Body of pancreas (tissue), 4 donors: ENCODE measurements at regions not wholly inside any gene's neighbourhood (a gene's known extent, or its start where the extent isn't known, plus 50 kb on each side); places are given as distances from the start of the nearest gene placed in this dataset.

ENCODE experiments used
- ATAC-seq: fragments of 150-250 bp; one replicate; pipeline ENCODE4 v1.9.1; 2016
- DNase-seq, 4 donors: peaks; one replicate each; pipeline ENCODE4 v3.0.0-alpha.2; 2019
- H3K27ac ChIP-seq, 4 donors: fragments of 200-600 bp; sonication (generic); 1 replicate in 3 of 4; 2 replicates in 1 of 4; pipeline versions ENCODE4 v1.5.1 to v1.6.1; 2016 to 2019; ENCODE audit warnings: mild to moderate bottlenecking in 1 of 4, mixed read lengths in 1 of 4, moderate library complexity in 1 of 4
- H3K27me3 ChIP-seq, 2 donors: fragments of 200-600 bp; sonication (generic); one replicate each; pipeline ENCODE4 v1.6.0; 2016; ENCODE audit warnings: mild to moderate bottlenecking in 1 of 2
- H3K36me3 ChIP-seq, 2 donors: fragments of 200-600 bp; sonication (generic); replicated peaks in 1 of 2; 2 replicates each; pipeline ENCODE4 v1.5.1; 2016; ENCODE audit warnings: low read depth in 2 of 2; ENCODE audit not compliant: insufficient read depth in 1 of 2
- H3K4me1 ChIP-seq: fragments of 200-600 bp; sonication (generic); one replicate; pipeline ENCODE4 v1.6.0; 2016
- H3K4me3 ChIP-seq, 2 donors: fragments of 200-600 bp; sonication (generic); 1 replicate in 1 of 2; 2 replicates in 1 of 2; pipeline ENCODE4 v1.5.1; 2016 to 2019
- H3K9me3 ChIP-seq, 3 donors: fragments of 200-600 bp; sonication (generic); 1 replicate in 2 of 3; 2 replicates in 1 of 3; pipeline ENCODE4 v1.5.1; 2016
- POLR2A ChIP-seq, 3 donors: fragments of 450-650 bp; IDR thresholded peaks; one replicate each; pipeline ENCODE4 v1.6.1; 2016; ENCODE audit warnings: antibody characterized with exemption in 3 of 3, mild to moderate bottlenecking in 2 of 3
- WGBS, 2 donors: methylation state at CpG; one replicate each; pipeline ENCODE4 v1.1.5; 2017; 5-methylcytosine and 5-hydroxymethylcytosine counted together
- intact Hi-C: fragments of 100-400 bp; cut with DNase I; formaldehyde crosslinking; loops from one replicate; pipeline ENCODE4 v1.15.1; 2023
- TF ChIP-seq, protein P1 (sequence below), 7 experiments: fragments of 450-650 bp in 4 of 7; fragments of 200-600 bp in 3 of 7; sonication (generic) in 3 of 7; IDR thresholded peaks; one replicate each; pipeline ENCODE4 v1.5.1; 2016 to 2019; ENCODE audit warnings: antibody characterized with exemption in 7 of 7

GRCh38 chr22:22106855-22107254 is 124.3 kb upstream of the TOP3B start:
- H3K27ac ChIP-seq: no peak overlapping the region
- H3K36me3 ChIP-seq: no peaks in the 10 kb centered on the region
- no peaks in the 10 kb centered on the region for H3K27me3 ChIP-seq
- ATAC-seq (no peak), DNase-seq (no peak)
- H3K9me3 ChIP-seq: no peaks in the 10 kb centered on the region
- no peaks in the 10 kb centered on the region for H3K4me1 ChIP-seq
- H3K4me3 ChIP-seq: no peak overlapping the region
- intact Hi-C loops: no loop called here
- TF ChIP-seq, protein P1, sequence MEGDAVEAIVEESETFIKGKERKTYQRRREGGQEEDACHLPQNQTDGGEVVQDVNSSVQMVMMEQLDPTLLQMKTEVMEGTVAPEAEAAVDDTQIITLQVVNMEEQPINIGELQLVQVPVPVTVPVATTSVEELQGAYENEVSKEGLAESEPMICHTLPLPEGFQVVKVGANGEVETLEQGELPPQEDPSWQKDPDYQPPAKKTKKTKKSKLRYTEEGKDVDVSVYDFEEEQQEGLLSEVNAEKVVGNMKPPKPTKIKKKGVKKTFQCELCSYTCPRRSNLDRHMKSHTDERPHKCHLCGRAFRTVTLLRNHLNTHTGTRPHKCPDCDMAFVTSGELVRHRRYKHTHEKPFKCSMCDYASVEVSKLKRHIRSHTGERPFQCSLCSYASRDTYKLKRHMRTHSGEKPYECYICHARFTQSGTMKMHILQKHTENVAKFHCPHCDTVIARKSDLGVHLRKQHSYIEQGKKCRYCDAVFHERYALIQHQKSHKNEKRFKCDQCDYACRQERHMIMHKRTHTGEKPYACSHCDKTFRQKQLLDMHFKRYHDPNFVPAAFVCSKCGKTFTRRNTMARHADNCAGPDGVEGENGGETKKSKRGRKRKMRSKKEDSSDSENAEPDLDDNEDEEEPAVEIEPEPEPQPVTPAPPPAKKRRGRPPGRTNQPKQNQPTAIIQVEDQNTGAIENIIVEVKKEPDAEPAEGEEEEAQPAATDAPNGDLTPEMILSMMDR (IDR thresholded peaks at IDR 0.05): no peak
- TF ChIP-seq POLR2A (IDR thresholded peaks at IDR 0.05): no peak

DNA sequence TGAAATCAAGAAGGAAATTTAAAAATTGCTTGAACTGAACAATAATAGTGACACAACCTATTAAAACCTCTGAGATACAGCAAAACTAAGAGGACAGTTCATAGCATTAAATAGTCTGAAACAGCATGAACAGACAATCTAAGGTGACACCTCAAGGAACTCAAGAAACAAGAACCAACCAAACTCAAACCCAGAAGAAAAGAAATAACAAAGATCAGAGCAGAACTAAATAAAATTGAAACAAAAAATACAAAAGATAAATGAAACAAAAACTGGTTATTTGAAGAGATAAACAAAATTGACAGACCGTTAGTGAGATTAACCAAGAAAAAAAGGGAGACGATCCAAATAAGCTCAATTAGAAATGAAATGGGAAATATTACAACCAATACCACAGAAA is 122.8 kb upstream of the TOP3B start:
- Histone ChIP-seq H3K4me1 (no peaks in the 10 kb centered on the region), H3K36me3 (no peaks in the 10 kb centered on the region), H3K4me3 (no peak overlapping the region), H3K9me3 (no peaks in the 10 kb centered on the region), H3K27me3 (no peaks in the 10 kb centered on the region), H3K27ac (no peak overlapping the region)
- 63 to 69% methylated on average over 2 of the region's 2 CpGs for WGBS, 2 donors
- ATAC-seq (no peak), DNase-seq (no peak)
- intact Hi-C loops: no loop called here
- TF ChIP-seq, protein P1 (IDR thresholded peaks at IDR 0.05): no peak
- TF ChIP-seq POLR2A (IDR thresholded peaks at IDR 0.05): no peak

GRCh38 chr22:22103078-22103875 is 120.7 kb upstream of the TOP3B start:
- no peak for TF ChIP-seq POLR2A (IDR thresholded peaks at IDR 0.05)
- TF ChIP-seq, protein P1 (IDR thresholded peaks at IDR 0.05): no peak
- 67 to 70% methylated on average over 7 to 8 of the region's 8 CpGs for WGBS, 2 donors
- no peak for ATAC-seq

GRCh38 chr22:22099833-22100812 is 117.5 kb upstream of the TOP3B start:
- ATAC-seq (no peak), DNase-seq (no peak)
- H3K4me1 ChIP-seq: no peaks in the 10 kb centered on the region
- intact Hi-C loops: no loop called here
- no peaks in the 10 kb centered on the region for H3K9me3 ChIP-seq
- no peaks in the 10 kb centered on the region for H3K36me3 ChIP-seq
- H3K27me3 ChIP-seq: no peaks in the 10 kb centered on the region
- no peak overlapping the region for H3K4me3 ChIP-seq
- WGBS, 2 donors: 58 to 65% methylated on average over 11 of the region's 11 CpGs
- H3K27ac ChIP-seq: no peak overlapping the region
- TF ChIP-seq, protein P1 (IDR thresholded peaks at IDR 0.05): no peak
- no peak for TF ChIP-seq POLR2A (IDR thresholded peaks at IDR 0.05)

More at GRCh38 chr22:22103078-22103875, 120.7 kb upstream of the TOP3B start:
- no peak for DNase-seq
- no peak overlapping the region for H3K27ac ChIP-seq
- H3K36me3 ChIP-seq: no peaks in the 10 kb centered on the region
- no peaks in the 10 kb centered on the region for H3K9me3 ChIP-seq
- H3K4me3 ChIP-seq: no peak overlapping the region
- no peaks in the 10 kb centered on the region for H3K4me1 ChIP-seq
- intact Hi-C loops: no loop called here
- H3K27me3 ChIP-seq: no peaks in the 10 kb centered on the region
